ENCODE measurements at regions not wholly inside any gene's neighbourhood (a gene's known extent, or its start where the extent isn't known, plus 50 kb on each side); places are given as distances from the start of the nearest gene placed in this dataset.

GRCh38 chr5:124394700-124395245 is 351.7 kb downstream of the ZNF608 start:
- no peak for TF ChIP-seq CTCF (IDR thresholded peaks at IDR 0.05 in 2 of 3, conservative IDR thresholded peaks at IDR 0.05 in 1 of 3; ENCODE audit: borderline replicate concordance in 1 of 3, insufficient read depth in 1 of 3, low read depth in 2 of 3, low read length in 2 of 3)
- TF ChIP-seq EZH2 (IDR thresholded peaks at IDR 0.05) = no peak
- no peak for TF ChIP-seq FOSL1 (IDR thresholded peaks at IDR 0.05; ENCODE audit: low read depth)
- no peak for TF ChIP-seq POLR2AphosphoS5 (IDR thresholded peaks at IDR 0.05; ENCODE audit: low read depth, low read length)
- TF ChIP-seq SP1 (IDR thresholded peaks at IDR 0.05; ENCODE audit: low read depth) = no peak

Measured in HCT116 (cell line).